ENCODE measurements at regions not wholly inside any gene's neighbourhood (a gene's known extent, or its start where the extent isn't known, plus 50 kb on each side); places are given as distances from the start of the nearest gene placed in this dataset.
"Not testable (repeated sequence)": the region's sequence is repeated elsewhere in the genome, so short reads cannot be mapped to it uniquely, and the experiment has no call there.

DNA sequence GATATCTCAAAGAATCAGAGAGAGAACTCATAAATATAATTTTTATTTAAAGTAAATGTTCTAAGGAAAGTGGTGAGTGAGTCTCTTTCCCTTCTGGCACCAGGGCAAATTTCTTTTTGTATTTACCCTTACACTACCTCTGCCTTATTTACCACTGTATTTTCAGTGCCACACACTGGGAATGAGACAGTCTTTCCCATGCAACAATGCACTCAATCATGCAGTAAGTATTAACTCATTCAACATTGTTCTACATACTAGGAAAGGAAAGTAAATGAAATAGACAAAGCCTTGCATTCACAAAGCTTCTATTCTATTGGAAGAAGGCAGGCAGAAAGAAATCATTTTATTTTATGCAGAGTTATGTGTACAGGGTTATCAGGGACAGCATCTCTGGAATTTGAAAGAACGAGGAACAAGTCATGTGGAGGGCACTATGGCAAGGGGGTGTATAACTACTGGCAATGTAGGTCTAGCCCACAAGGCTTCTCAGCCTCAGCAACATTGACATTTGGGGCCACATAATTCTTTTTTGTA, 129.8 kb upstream of the PRDX6 start:
- Mint-ChIP-seq H3K27ac (no peak overlapping the region), H3K36me3 (peaks cover 6% of the 10 kb centered on the region), H3K4me3 (no peak overlapping the region), H3K27me3 (no peaks in the 10 kb centered on the region), H3K4me1 (peaks cover 0 to 3% (median 0%) of the 10 kb centered on the region in 3 donors), H3K9me3 (peaks cover 2 to 9% (median 7%) of the 10 kb centered on the region in 3 donors)

- not testable (repeated sequence) for H3K9me3 Mint-ChIP-seq, H3K27me3 Mint-ChIP-seq, H3K4me3 Mint-ChIP-seq, H3K36me3 Mint-ChIP-seq, H3K27ac Mint-ChIP-seq
- peaks cover 15 to 24% (median 24%) of the 10 kb centered on the region in 3 donors for H3K4me1 Mint-ChIP-seq
Observed at GRCh38 chr1:173352635-173353034, 124.5 kb upstream of the PRDX6 start.

GRCh38 chr1:173353350-173353749, 123.8 kb upstream of the PRDX6 start:
- peaks cover 4 to 9% (median 6%) of the 10 kb centered on the region in 3 donors for H3K9me3 Mint-ChIP-seq
- peaks cover 7% of the 10 kb centered on the region for H3K36me3 Mint-ChIP-seq
- no peak overlapping the region for H3K27ac Mint-ChIP-seq
- no peaks in the 10 kb centered on the region for H3K27me3 Mint-ChIP-seq
- peaks cover 15 to 24% (median 24%) of the 10 kb centered on the region in 3 donors for H3K4me1 Mint-ChIP-seq
- no peak overlapping the region for H3K4me3 Mint-ChIP-seq

- peak overlapping the region in 3 of 4 donors; percentile 58 to 87 (median 83) for H3K4me3 Mint-ChIP-seq
- H3K27me3 Mint-ChIP-seq: no peaks in the 10 kb centered on the region
- peaks cover 15 to 27% (median 25%) of the 10 kb centered on the region in 3 donors for H3K4me1 Mint-ChIP-seq
- H3K27ac Mint-ChIP-seq: peak overlapping the region in 1 of 3 donors; percentile 81
- H3K9me3 Mint-ChIP-seq: peaks cover 2 to 9% (median 6%) of the 10 kb centered on the region in 3 donors
- H3K36me3 Mint-ChIP-seq: peaks cover 7% of the 10 kb centered on the region
Observed at GRCh38 chr1:173354937-173355280, 122.2 kb upstream of the PRDX6 start.

DNA sequence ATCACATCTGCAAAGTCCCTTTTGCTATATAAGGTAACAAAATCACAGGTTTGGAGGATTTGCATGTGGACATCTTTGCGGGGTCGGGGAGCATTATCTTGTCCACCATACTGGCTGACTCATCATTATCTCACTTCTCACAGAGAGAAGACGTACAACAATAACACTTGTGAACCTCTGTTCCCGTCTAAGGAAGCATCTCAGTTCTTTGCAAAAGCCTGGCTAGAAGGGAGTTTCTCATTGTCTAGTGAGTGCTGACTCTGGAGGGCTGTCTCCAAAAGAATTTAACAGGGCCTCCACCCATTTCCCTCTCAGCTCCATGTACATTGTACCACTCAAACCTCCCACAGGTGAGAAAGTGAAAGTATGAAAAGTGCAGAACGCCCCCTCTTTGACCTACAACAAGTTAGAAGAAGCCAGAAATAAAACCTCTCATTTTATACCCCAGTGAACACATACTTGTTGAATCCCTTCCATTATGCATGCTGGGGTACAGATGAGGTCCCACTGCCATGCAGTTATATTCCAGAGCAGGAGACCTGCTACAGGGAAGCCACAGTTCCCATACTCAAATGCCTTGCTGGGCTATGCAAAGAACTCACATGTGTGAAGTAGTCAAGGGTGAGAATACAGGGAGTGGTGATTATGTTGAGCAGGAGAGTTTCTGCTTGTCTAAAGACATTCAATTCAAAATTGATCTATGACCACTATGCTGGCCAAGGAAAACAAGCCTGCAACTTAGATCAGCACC, 121.7 kb upstream of the PRDX6 start:
- H3K4me1 Mint-ChIP-seq: peaks cover 16 to 29% (median 27%) of the 10 kb centered on the region in 3 donors
- peak overlapping the region in 2 of 3 donors; percentile 28 to 81 for H3K27ac Mint-ChIP-seq
- H3K36me3 Mint-ChIP-seq: peaks cover 7% of the 10 kb centered on the region
- H3K9me3 Mint-ChIP-seq: peaks cover 2 to 9% (median 6%) of the 10 kb centered on the region in 3 donors
- H3K4me3 Mint-ChIP-seq: peak overlapping the region; percentile 54 to 87 (median 70)
- H3K27me3 Mint-ChIP-seq: no peaks in the 10 kb centered on the region

DNA sequence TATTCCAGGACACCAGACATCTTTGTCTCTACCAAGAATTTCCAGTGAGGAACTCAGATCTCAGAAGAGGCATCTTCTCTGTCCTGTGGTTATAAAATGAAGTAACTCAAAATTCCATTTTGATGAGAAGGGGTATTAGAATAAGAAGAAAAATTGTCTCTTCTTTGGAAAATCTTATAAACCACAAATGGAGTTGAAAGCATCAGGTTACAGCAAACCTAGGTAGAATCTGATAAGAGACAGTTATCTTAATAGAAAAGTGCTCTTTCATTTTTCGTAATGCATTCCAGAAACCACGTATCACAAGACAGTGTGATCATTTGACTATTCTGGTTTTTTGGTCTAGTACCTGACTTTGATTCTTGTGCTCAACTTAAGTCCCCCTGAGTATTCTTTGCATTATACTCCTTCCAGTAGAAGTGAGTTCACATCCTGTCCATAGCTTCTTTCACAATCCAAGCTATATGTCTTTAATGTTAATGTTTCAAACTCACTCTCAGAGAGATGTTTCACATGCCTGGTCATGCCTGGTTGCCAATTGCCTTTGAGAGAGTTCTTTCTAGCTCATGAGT, 120.9 kb upstream of the PRDX6 start:
- Mint-ChIP-seq H3K27ac (peak overlapping the region in 1 of 3 donors; percentile 7), H3K36me3 (peaks cover 7% of the 10 kb centered on the region), H3K4me3 (peak overlapping the region in 2 of 4 donors; percentile 42 to 83), H3K9me3 (peaks cover 2 to 6% (median 5%) of the 10 kb centered on the region in 3 donors), H3K27me3 (no peaks in the 10 kb centered on the region), H3K4me1 (peaks cover 24 to 35% (median 32%) of the 10 kb centered on the region in 3 donors)

- Mint-ChIP-seq H3K4me1 (peaks cover 20 to 27% (median 26%) of the 10 kb centered on the region in 3 donors), H3K4me3 (peak overlapping the region in 2 of 4 donors; percentile 9 to 29), H3K27ac (peak overlapping the region in 1 of 3 donors; percentile 28), H3K9me3 (no peaks in the 10 kb centered on the region), H3K36me3 (peaks cover 3% of the 10 kb centered on the region), H3K27me3 (no peaks in the 10 kb centered on the region)
Observed at GRCh38 chr1:173360487-173361063, 116.6 kb upstream of the PRDX6 start.

GRCh38 chr1:173362543-173362942, 114.6 kb upstream of the PRDX6 start:
- H3K27me3 Mint-ChIP-seq: no peaks in the 10 kb centered on the region

DNA sequence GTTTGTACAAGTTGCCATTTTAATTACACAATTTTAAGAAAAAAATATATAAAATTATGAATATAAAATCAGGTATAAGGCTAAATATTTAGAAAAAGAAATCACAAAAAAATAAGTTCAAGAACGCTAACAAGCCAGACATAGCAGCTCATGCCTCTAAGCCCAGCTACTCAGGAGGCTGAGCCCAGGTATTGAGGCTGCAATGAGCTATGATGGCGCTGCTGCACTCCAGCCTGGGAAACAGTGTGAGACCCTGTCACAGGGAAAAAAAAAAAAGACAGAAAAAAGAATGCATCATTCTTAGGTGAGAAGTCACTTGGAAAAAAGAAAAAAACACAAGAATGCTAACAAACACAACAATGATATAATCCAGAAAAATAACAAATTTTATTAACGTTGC, 112.3 kb upstream of the PRDX6 start:
- Mint-ChIP-seq H3K27me3 (no peaks in the 10 kb centered on the region), H3K4me1 (peaks cover 8 to 13% (median 9%) of the 10 kb centered on the region in 3 donors), H3K27ac (no peak overlapping the region), H3K9me3 (no peaks in the 10 kb centered on the region), H3K4me3 (no peak overlapping the region), H3K36me3 (peaks cover 3% of the 10 kb centered on the region)

More at GRCh38 chr1:173362543-173362942, 114.6 kb upstream of the PRDX6 start:
- Mint-ChIP-seq H3K9me3 (no peaks in the 10 kb centered on the region), H3K27ac (no peak overlapping the region), H3K36me3 (peaks cover 5% of the 10 kb centered on the region), H3K4me1 (peaks cover 9 to 14% (median 12%) of the 10 kb centered on the region in 3 donors), H3K4me3 (no peak overlapping the region)

DNA sequence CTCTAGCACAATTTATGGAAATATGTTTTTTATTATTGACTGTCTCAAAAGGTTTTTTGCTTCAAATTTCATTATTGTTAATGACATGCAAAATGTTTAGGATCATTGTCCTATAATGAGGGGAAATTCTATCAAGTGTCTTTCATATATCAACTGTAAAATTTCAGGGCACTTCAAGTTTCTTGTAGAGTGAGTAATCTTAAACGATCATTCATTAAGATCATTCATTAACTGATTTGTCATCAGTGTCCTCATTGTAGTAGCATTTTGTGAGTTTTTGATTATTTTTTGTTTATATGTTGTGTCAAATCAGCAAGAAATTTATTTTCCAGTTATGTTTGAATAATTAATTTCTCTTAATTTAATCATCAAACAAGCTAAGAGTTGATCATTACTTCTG, 111.8 kb upstream of the PRDX6 start:
- Mint-ChIP-seq H3K27me3 (no peaks in the 10 kb centered on the region), H3K9me3 (no peaks in the 10 kb centered on the region), H3K27ac (no peak overlapping the region), H3K4me3 (no peak overlapping the region), H3K4me1 (peaks cover 8 to 12% (median 9%) of the 10 kb centered on the region in 3 donors), H3K36me3 (peaks cover 3% of the 10 kb centered on the region)

GRCh38 chr1:173367136-173367535, 110.0 kb upstream of the PRDX6 start:
- peaks cover 3% of the 10 kb centered on the region for H3K36me3 Mint-ChIP-seq
- no peaks in the 10 kb centered on the region for H3K27me3 Mint-ChIP-seq
- no peaks in the 10 kb centered on the region for H3K9me3 Mint-ChIP-seq
- H3K4me1 Mint-ChIP-seq: no peaks in the 10 kb centered on the region
- H3K27ac Mint-ChIP-seq: no peak overlapping the region
- H3K4me3 Mint-ChIP-seq: no peak overlapping the region

- H3K4me1 Mint-ChIP-seq, H3K9me3 Mint-ChIP-seq, H3K4me3 Mint-ChIP-seq, H3K27me3 Mint-ChIP-seq, H3K36me3 Mint-ChIP-seq, H3K27ac Mint-ChIP-seq: not testable (repeated sequence)
Observed at GRCh38 chr1:173370586-173370985, 106.5 kb upstream of the PRDX6 start.

GRCh38 chr1:173376065-173376464, 101.1 kb upstream of the PRDX6 start:
- not testable (repeated sequence) for H3K4me3 Mint-ChIP-seq, H3K27me3 Mint-ChIP-seq, H3K36me3 Mint-ChIP-seq, H3K4me1 Mint-ChIP-seq, H3K27ac Mint-ChIP-seq
- H3K9me3 Mint-ChIP-seq: peaks cover 2 to 13% (median 11%) of the 10 kb centered on the region in 3 donors

GRCh38 chr1:173377266-173377665, 99.9 kb upstream of the PRDX6 start:
- Mint-ChIP-seq H3K27ac (no peak overlapping the region), H3K4me3 (no peak overlapping the region), H3K9me3 (peaks cover 2 to 13% (median 11%) of the 10 kb centered on the region in 3 donors), H3K4me1 (peaks cover 0 to 1% (median 0%) of the 10 kb centered on the region in 3 donors), H3K36me3 (peaks cover 4% of the 10 kb centered on the region), H3K27me3 (no peaks in the 10 kb centered on the region)

DNA sequence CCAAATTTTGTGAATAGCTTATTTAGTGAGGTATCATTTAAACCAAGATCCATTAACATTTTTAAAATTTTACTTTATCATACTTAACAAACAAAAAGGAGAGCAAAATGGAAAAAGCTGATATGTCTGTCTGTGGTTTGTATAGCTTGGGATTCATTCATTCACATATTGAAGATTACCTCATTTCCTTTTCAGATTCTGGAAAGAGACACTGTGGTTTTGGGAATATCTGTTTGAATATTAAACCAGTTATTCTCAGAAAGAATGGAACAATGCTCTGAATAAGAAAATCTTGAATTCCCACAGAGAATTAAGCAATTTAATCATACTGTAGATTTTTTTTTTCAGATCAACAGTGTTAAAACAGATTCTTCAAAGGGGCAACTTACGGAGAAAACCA, 93.8 kb upstream of the PRDX6 start:
- H3K36me3 Mint-ChIP-seq: peaks cover 2% of the 10 kb centered on the region
- H3K4me1 Mint-ChIP-seq: no peaks in the 10 kb centered on the region
- H3K27ac Mint-ChIP-seq: peak overlapping the region in 1 of 3 donors; percentile 10
- H3K27me3 Mint-ChIP-seq: no peaks in the 10 kb centered on the region
- H3K4me3 Mint-ChIP-seq: no peak overlapping the region
- no peaks in the 10 kb centered on the region for H3K9me3 Mint-ChIP-seq
